HG02970 (cell line): ENCODE measurements at regions not wholly inside any gene's neighbourhood (a gene's known extent, or its start where the extent isn't known, plus 50 kb on each side); places are given as distances from the start of the nearest gene placed in this dataset.

Experiments
- ATAC-seq: cut with Tn5 transposase; IDR thresholded peaks from one replicate; pipeline ENCODE4 v1.9.1; 2021; ENCODE audit warnings: mild to moderate bottlenecking, moderate library complexity, moderate number of reproducible peaks; ENCODE audit not compliant: unreplicated experiment, low FRiP score

- no peak for ATAC-seq
Measured at GRCh38 chr7:35581605-35582210, 113.2 kb downstream of the HERPUD2 start.

GRCh38 chr7:35576031-35576573, 118.8 kb downstream of the HERPUD2 start:
- no peak for ATAC-seq

GRCh38 chr7:35571611-35572240, 123.2 kb downstream of the HERPUD2 start:
- ATAC-seq = no peak

GRCh38 chr7:35570937-35571336, 124.0 kb downstream of the HERPUD2 start:
- no peak for ATAC-seq

- ATAC-seq = no peak
Measured at GRCh38 chr7:35565927-35566326, 129.0 kb downstream of the HERPUD2 start.

- no peak for ATAC-seq
Measured at GRCh38 chr7:35558841-35559240, 136.1 kb downstream of the HERPUD2 start.

GRCh38 chr7:35556515-35557471, 138.1 kb downstream of the HERPUD2 start:
- no peak for ATAC-seq

- ATAC-seq = no peak
Measured at GRCh38 chr7:35555934-35556333, 139.0 kb downstream of the HERPUD2 start.

GRCh38 chr7:35555386-35555785, 139.5 kb downstream of the HERPUD2 start:
- ATAC-seq = no peak

GRCh38 chr7:35553519-35553918, 141.4 kb downstream of the HERPUD2 start:
- ATAC-seq = no peak

- no peak for ATAC-seq
Measured at GRCh38 chr7:35552691-35553090, 142.2 kb downstream of the HERPUD2 start.

GRCh38 chr7:35551321-35552081, 143.4 kb downstream of the HERPUD2 start:
- no peak for ATAC-seq

GRCh38 chr7:35550831-35551230, 144.1 kb downstream of the HERPUD2 start:
- no peak for ATAC-seq

GRCh38 chr7:35549781-35550180, 145.2 kb downstream of the HERPUD2 start:
- no peak for ATAC-seq

- ATAC-seq = no peak
Measured at GRCh38 chr7:35548291-35548690, 146.6 kb downstream of the HERPUD2 start.

GRCh38 chr7:35546691-35547429, 148.1 kb downstream of the HERPUD2 start:
- ATAC-seq = no peak

- no peak for ATAC-seq
Measured at GRCh38 chr7:35545831-35546230, 149.1 kb downstream of the HERPUD2 start.

- ATAC-seq = no peak
Measured at GRCh38 chr7:35544028-35544742, 150.8 kb downstream of the HERPUD2 start.
